CD8-positive, alpha-beta memory T cell (primary cell): ENCODE measurements at regions not wholly inside any gene's neighbourhood (a gene's known extent, or its start where the extent isn't known, plus 50 kb on each side); places are given as distances from the start of the nearest gene placed in this dataset.

Source experiments
- CTCF ChIA-PET: fragments of 350-600 bp; sonication (Branson Sonifier 250); formaldehyde crosslinking; loops from one replicate; lab custom pipeline; 2021; ENCODE audit warnings: antibody characterized with exemption; lab: Charles Lee
- POLR2A ChIA-PET: fragments of 350-600 bp; sonication (Branson Sonifier 250); formaldehyde crosslinking; loops from one replicate; lab custom pipeline; 2021; ENCODE audit warnings: antibody characterized with exemption; lab: Charles Lee
- DNase-seq, 5 donors: peaks; one replicate each; pipeline versions ENCODE4 v3.0.0 to v3.0.0-alpha.2; 2020 to 2022; ENCODE audit warnings: mixed read lengths in 1 of 5
- H3K27ac ChIP-seq: one replicate; pipeline ENCODE4 v1.7.0; 2013; ENCODE audit warnings: low read depth, mild to moderate bottlenecking, low read length, moderate library complexity
- H3K27me3 ChIP-seq: 2 replicates; pipeline ENCODE4 v1.7.0; 2013; ENCODE audit warnings: low read length, mild to moderate bottlenecking; ENCODE audit not compliant: insufficient read depth, poor library complexity, severe bottlenecking
- H3K36me3 ChIP-seq: 2 replicates; pipeline ENCODE4 v1.7.0; 2013; ENCODE audit warnings: mild to moderate bottlenecking, low read length, moderate library complexity; ENCODE audit not compliant: insufficient read depth
- H3K4me1 ChIP-seq: 2 replicates; pipeline ENCODE4 v1.7.0; 2013; ENCODE audit warnings: mild to moderate bottlenecking, low read length, moderate library complexity; ENCODE audit not compliant: insufficient read depth
- H3K4me3 ChIP-seq: 2 replicates; pipeline ENCODE4 v1.7.0; 2013; ENCODE audit warnings: mild to moderate bottlenecking, low read length
- H3K9me3 ChIP-seq: 2 replicates; pipeline ENCODE4 v1.7.0; 2013; ENCODE audit warnings: mild to moderate bottlenecking, low read length
- H3K27ac Mint-ChIP-seq, 8 donors: one replicate each; pipeline ENCODE4 v1.8.0; 2020 to 2021; ENCODE audit warnings: mixed read lengths in 8 of 8, mild to moderate bottlenecking in 6 of 8, inconsistent platforms in 3 of 8, moderate library complexity in 3 of 8
- H3K27me3 Mint-ChIP-seq, 2 donors: one replicate each; pipeline ENCODE4 v1.8.0; 2020 to 2021; ENCODE audit warnings: mixed read lengths in 2 of 2, mild to moderate bottlenecking in 1 of 2, moderate library complexity in 1 of 2
- H3K36me3 Mint-ChIP-seq, 3 donors: one replicate each; pipeline ENCODE4 v1.8.0; 2020 to 2021; ENCODE audit warnings: mixed read lengths in 3 of 3, inconsistent platforms in 1 of 3, mild to moderate bottlenecking in 1 of 3
- H3K4me1 Mint-ChIP-seq, 3 donors: one replicate each; pipeline ENCODE4 v1.8.0; 2020 to 2021; ENCODE audit warnings: mixed read lengths in 3 of 3, inconsistent platforms in 1 of 3, mild to moderate bottlenecking in 1 of 3
- H3K4me3 Mint-ChIP-seq, 7 donors: one replicate each; pipeline ENCODE4 v1.8.0; 2020 to 2021; ENCODE audit warnings: mixed read lengths in 7 of 7, mild to moderate bottlenecking in 6 of 7, moderate library complexity in 4 of 7, inconsistent platforms in 2 of 7
- H3K9me3 Mint-ChIP-seq, 5 donors: one replicate each; pipeline ENCODE4 v1.8.0; 2020 to 2022; ENCODE audit warnings: mixed read lengths in 5 of 5, mild to moderate bottlenecking in 3 of 5, moderate library complexity in 2 of 5, inconsistent platforms in 1 of 5

DNA sequence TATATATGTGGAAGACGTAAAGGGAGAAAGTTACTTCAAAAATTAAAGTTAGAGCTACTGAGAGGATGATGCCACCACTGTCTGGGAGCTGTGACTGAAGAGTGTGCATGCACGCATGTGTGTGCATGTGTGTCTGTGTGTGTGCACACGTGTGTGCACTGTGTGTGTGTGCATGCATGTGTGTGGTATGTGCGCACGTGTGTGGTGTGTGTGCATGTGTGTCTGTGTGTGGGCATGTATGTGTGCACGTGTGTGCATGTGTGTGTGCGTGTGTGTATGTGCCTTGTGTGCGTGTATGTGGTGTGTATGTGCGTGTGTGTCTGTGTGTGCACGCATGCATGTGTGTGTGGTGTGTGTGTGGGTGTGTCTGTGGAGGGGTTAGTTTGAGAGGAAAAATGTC lies 473.4 kb downstream of the CMPK2 start:
- no peak overlapping the region for H3K27ac Mint-ChIP-seq
- H3K27me3 ChIP-seq, result no peaks in the 10 kb centered on the region
- no peaks in the 10 kb centered on the region for H3K36me3 Mint-ChIP-seq
- no peak for DNase-seq
- peaks cover 2 to 14% (median 6%) of the 10 kb centered on the region in 5 donors for H3K9me3 Mint-ChIP-seq
- no peaks in the 10 kb centered on the region for H3K4me1 Mint-ChIP-seq
- no peak overlapping the region for H3K4me3 ChIP-seq
- no peaks in the 10 kb centered on the region for H3K36me3 ChIP-seq
- ChIA-PET POLR2A (no interaction called here), CTCF (no interaction called here)
- no peaks in the 10 kb centered on the region for H3K27me3 Mint-ChIP-seq
- H3K4me3 Mint-ChIP-seq, result no peak overlapping the region
- H3K4me1 ChIP-seq, result no peaks in the 10 kb centered on the region
- H3K27ac ChIP-seq, result no peak overlapping the region
- no peaks in the 10 kb centered on the region for H3K9me3 ChIP-seq

DNA sequence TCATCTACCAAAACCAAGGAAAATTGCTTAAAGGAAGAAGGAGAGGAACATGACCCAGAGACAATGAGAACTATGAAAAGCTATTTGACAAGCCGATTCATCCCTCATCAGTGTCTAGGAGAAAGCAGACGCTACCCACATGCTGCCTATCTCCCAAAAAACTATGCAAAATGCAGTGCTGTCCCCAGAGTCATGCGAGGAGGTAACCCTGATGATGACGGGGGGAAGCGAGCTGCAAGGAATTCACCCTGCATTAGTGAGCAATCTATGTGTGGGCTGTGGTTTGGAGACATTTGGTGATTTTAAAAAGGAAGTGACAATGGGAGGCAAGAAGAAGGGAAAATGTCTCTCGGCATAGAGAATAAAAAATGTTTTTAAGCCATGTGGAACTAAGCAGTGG lies 472.7 kb downstream of the CMPK2 start:
- POLR2A ChIA-PET, result no interaction called here
- Mint-ChIP-seq H3K27ac (no peak overlapping the region), H3K4me1 (no peaks in the 10 kb centered on the region), H3K4me3 (no peak overlapping the region), H3K27me3 (no peaks in the 10 kb centered on the region), H3K9me3 (peaks cover 2 to 14% (median 6%) of the 10 kb centered on the region in 5 donors), H3K36me3 (no peaks in the 10 kb centered on the region)
- Histone ChIP-seq H3K27me3 (no peaks in the 10 kb centered on the region), H3K27ac (no peak overlapping the region), H3K36me3 (no peaks in the 10 kb centered on the region), H3K9me3 (no peaks in the 10 kb centered on the region), H3K4me3 (no peak overlapping the region), H3K4me1 (no peaks in the 10 kb centered on the region)
- no peak for DNase-seq
- CTCF ChIA-PET, result no interaction called here

- no peak overlapping the region for H3K27ac Mint-ChIP-seq
- ChIA-PET POLR2A (no interaction called here), CTCF (no interaction called here)
- DNase-seq, result no peak
- H3K27me3 Mint-ChIP-seq, result no peaks in the 10 kb centered on the region
- peaks cover 0 to 11% (median 6%) of the 10 kb centered on the region in 5 donors for H3K9me3 Mint-ChIP-seq
- Histone ChIP-seq H3K36me3 (no peaks in the 10 kb centered on the region), H3K9me3 (no peaks in the 10 kb centered on the region), H3K4me1 (no peaks in the 10 kb centered on the region), H3K27me3 (no peaks in the 10 kb centered on the region), H3K27ac (no peak overlapping the region), H3K4me3 (no peak overlapping the region)
- H3K4me1 Mint-ChIP-seq, result no peaks in the 10 kb centered on the region
- no peaks in the 10 kb centered on the region for H3K36me3 Mint-ChIP-seq
- no peak overlapping the region for H3K4me3 Mint-ChIP-seq
Observed at GRCh38 chr2:6393819-6394218, 471.9 kb downstream of the CMPK2 start.

GRCh38 chr2:6394276-6394675 lies 471.4 kb downstream of the CMPK2 start:
- ChIA-PET POLR2A (no interaction called here), CTCF (no interaction called here)
- no peaks in the 10 kb centered on the region for H3K36me3 Mint-ChIP-seq
- H3K27me3 ChIP-seq, result no peaks in the 10 kb centered on the region
- no peak overlapping the region for H3K27ac ChIP-seq
- no peaks in the 10 kb centered on the region for H3K4me1 ChIP-seq
- H3K27ac Mint-ChIP-seq, result no peak overlapping the region
- no peak overlapping the region for H3K4me3 ChIP-seq
- no peak for DNase-seq
- peaks cover 0 to 11% (median 5%) of the 10 kb centered on the region in 5 donors for H3K9me3 Mint-ChIP-seq
- H3K4me3 Mint-ChIP-seq, result no peak overlapping the region
- H3K9me3 ChIP-seq, result no peaks in the 10 kb centered on the region
- H3K4me1 Mint-ChIP-seq, result no peaks in the 10 kb centered on the region
- no peaks in the 10 kb centered on the region for H3K36me3 ChIP-seq
- H3K27me3 Mint-ChIP-seq, result no peaks in the 10 kb centered on the region

GRCh38 chr2:6398421-6398820 lies 467.3 kb downstream of the CMPK2 start:
- no peaks in the 10 kb centered on the region for H3K27me3 Mint-ChIP-seq
- Histone ChIP-seq H3K27ac (no peak overlapping the region), H3K27me3 (no peaks in the 10 kb centered on the region), H3K36me3 (no peaks in the 10 kb centered on the region), H3K9me3 (no peaks in the 10 kb centered on the region), H3K4me1 (no peaks in the 10 kb centered on the region), H3K4me3 (no peak overlapping the region)
- CTCF ChIA-PET, result no interaction called here
- H3K36me3 Mint-ChIP-seq, result no peaks in the 10 kb centered on the region
- no peaks in the 10 kb centered on the region for H3K4me1 Mint-ChIP-seq
- no peak overlapping the region for H3K4me3 Mint-ChIP-seq
- POLR2A ChIA-PET, result no interaction called here
- no peak for DNase-seq
- H3K9me3 Mint-ChIP-seq, result peaks cover 0 to 5% (median 3%) of the 10 kb centered on the region in 5 donors
- no peak overlapping the region for H3K27ac Mint-ChIP-seq

- Mint-ChIP-seq H3K4me3 (no peak overlapping the region), H3K36me3 (no peaks in the 10 kb centered on the region), H3K27ac (no peak overlapping the region), H3K9me3 (peaks cover 0 to 7% (median 3%) of the 10 kb centered on the region in 5 donors), H3K4me1 (no peaks in the 10 kb centered on the region), H3K27me3 (no peaks in the 10 kb centered on the region)
- ChIA-PET POLR2A (no interaction called here), CTCF (no interaction called here)
- no peaks in the 10 kb centered on the region for H3K27me3 ChIP-seq
- H3K9me3 ChIP-seq, result no peaks in the 10 kb centered on the region
- H3K27ac ChIP-seq, result no peak overlapping the region
- DNase-seq, result no peak
- no peaks in the 10 kb centered on the region for H3K4me1 ChIP-seq
- H3K4me3 ChIP-seq, result no peak overlapping the region
- no peaks in the 10 kb centered on the region for H3K36me3 ChIP-seq
Observed at GRCh38 chr2:6401301-6401700, 464.4 kb downstream of the CMPK2 start.

DNA sequence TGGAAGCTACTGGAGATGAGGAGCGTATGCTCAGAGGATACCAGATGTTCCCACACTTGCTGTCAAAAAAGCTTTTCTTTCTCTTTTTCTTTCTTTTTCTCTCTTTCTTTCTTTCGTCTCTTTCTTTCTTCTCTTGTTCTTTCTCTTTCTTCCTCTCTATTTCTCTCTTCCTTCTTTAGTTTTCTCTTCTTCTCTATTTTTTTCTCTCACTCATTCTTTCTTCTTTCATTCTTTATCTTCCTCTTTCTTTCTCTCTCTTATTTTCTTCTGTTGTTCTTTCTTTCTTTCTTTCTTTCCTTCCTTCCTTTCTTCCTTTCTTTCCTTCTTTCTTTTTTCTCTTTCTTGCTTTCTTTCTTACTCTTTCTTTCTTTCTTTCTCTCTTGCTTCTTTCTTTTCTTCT lies 457.6 kb downstream of the CMPK2 start:
- ChIA-PET CTCF (no interaction called here), POLR2A (no interaction called here)
- no peak for DNase-seq
- Mint-ChIP-seq H3K27ac (no peak overlapping the region), H3K27me3 (no peaks in the 10 kb centered on the region), H3K4me3 (no peak overlapping the region), H3K36me3 (peaks cover 0 to 2% (median 0%) of the 10 kb centered on the region in 3 donors), H3K9me3 (peaks cover 0 to 7% (median 3%) of the 10 kb centered on the region in 5 donors), H3K4me1 (no peaks in the 10 kb centered on the region)
- Histone ChIP-seq H3K4me3 (no peak overlapping the region), H3K27me3 (no peaks in the 10 kb centered on the region), H3K9me3 (no peaks in the 10 kb centered on the region), H3K4me1 (no peaks in the 10 kb centered on the region), H3K36me3 (no peaks in the 10 kb centered on the region), H3K27ac (no peak overlapping the region)

GRCh38 chr2:6410313-6410712 lies 455.4 kb downstream of the CMPK2 start:
- DNase-seq, result no peak
- Mint-ChIP-seq H3K27ac (no peak overlapping the region), H3K36me3 (peaks cover 0 to 2% (median 0%) of the 10 kb centered on the region in 3 donors), H3K4me1 (no peaks in the 10 kb centered on the region), H3K27me3 (no peaks in the 10 kb centered on the region), H3K9me3 (peaks cover 0 to 7% (median 3%) of the 10 kb centered on the region in 5 donors), H3K4me3 (no peak overlapping the region)
- Histone ChIP-seq H3K9me3 (no peaks in the 10 kb centered on the region), H3K4me1 (no peaks in the 10 kb centered on the region), H3K36me3 (no peaks in the 10 kb centered on the region), H3K27ac (no peak overlapping the region), H3K4me3 (no peak overlapping the region), H3K27me3 (no peaks in the 10 kb centered on the region)
- ChIA-PET CTCF (no interaction called here), POLR2A (no interaction called here)
